ENCODE measurements at regions not wholly inside any gene's neighbourhood (a gene's known extent, or its start where the extent isn't known, plus 50 kb on each side); places are given as distances from the start of the nearest gene placed in this dataset.

DNA sequence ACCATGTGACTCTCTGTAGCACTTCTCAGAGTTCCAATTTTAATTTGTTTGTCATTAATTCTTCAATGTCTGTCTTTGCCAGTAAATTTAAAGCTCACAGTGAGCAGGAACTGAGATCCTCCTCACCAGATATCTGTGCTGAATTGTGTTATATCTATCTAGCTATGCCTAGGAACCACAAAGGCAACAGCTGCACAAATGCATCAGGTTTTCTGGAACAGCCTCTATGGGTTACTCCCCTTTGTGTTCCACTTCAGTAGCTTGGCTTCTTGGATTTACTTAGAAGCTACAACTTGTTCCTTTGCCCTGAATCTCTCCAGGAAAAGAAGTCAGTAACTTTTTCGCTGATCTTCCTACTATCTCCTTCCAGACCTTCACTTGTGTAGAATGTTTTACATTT is 1237.8 kb upstream of the ADGRL4 start:
- Histone ChIP-seq H3K4me1 (no peaks in the 10 kb centered on the region), H3K36me3 (ENCODE audit: low read depth, missing control alignments) (no peaks in the 10 kb centered on the region), H3K9me3 (no peaks in the 10 kb centered on the region), H3K27me3 (no peaks in the 10 kb centered on the region), H3K4me3 (no peak overlapping the region), H3K27ac (no peak overlapping the region)
- TF ChIP-seq POLR2A (IDR thresholded peaks at IDR 0.05): no peak
- TF ChIP-seq, protein P1, sequence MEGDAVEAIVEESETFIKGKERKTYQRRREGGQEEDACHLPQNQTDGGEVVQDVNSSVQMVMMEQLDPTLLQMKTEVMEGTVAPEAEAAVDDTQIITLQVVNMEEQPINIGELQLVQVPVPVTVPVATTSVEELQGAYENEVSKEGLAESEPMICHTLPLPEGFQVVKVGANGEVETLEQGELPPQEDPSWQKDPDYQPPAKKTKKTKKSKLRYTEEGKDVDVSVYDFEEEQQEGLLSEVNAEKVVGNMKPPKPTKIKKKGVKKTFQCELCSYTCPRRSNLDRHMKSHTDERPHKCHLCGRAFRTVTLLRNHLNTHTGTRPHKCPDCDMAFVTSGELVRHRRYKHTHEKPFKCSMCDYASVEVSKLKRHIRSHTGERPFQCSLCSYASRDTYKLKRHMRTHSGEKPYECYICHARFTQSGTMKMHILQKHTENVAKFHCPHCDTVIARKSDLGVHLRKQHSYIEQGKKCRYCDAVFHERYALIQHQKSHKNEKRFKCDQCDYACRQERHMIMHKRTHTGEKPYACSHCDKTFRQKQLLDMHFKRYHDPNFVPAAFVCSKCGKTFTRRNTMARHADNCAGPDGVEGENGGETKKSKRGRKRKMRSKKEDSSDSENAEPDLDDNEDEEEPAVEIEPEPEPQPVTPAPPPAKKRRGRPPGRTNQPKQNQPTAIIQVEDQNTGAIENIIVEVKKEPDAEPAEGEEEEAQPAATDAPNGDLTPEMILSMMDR (IDR thresholded peaks at IDR 0.05): no peak
- intact Hi-C loops (cut with DNase I; ENCODE audit: low total_unique reads): no loop called here
- no peak for DNase-seq
- 76 to 93% methylated on average over 1 of the region's 1 CpG for WGBS, 2 donors

GRCh38 chr1:80241566-80241965 is 1235.0 kb upstream of the ADGRL4 start:
- Histone ChIP-seq H3K9me3 (no peaks in the 10 kb centered on the region), H3K27me3 (no peaks in the 10 kb centered on the region), H3K4me3 (no peak overlapping the region), H3K36me3 (ENCODE audit: low read depth, missing control alignments) (no peaks in the 10 kb centered on the region), H3K27ac (no peak overlapping the region), H3K4me1 (no peaks in the 10 kb centered on the region)
- TF ChIP-seq, protein P1 (IDR thresholded peaks at IDR 0.05): no peak
- TF ChIP-seq POLR2A (IDR thresholded peaks at IDR 0.05): no peak
- 92 to 100% methylated on average over 1 of the region's 1 CpG for WGBS, 2 donors
- intact Hi-C loops (cut with DNase I; ENCODE audit: low total_unique reads): no loop called here
- DNase-seq: no peak

DNA sequence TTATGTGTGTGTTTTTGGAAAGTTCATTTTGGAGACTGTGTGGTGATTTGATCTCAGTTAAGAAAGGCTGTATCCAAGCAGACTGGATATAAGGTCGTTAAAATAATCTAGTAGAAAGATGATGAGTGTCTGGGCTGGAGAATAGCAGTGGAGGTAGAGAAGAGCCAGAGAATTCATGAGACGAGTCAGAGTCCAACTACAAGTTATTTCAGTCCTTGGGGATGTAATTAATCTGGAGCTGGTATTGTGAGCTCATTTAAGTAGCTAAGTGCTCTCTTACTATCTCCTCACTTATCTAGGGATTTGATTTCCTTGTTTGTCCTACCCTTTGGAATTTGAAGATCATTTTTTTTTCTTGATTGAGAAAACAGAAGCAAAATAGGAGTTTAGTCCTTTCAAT is 1219.0 kb upstream of the ADGRL4 start:
- H3K9me3 ChIP-seq: no peaks in the 10 kb centered on the region
- H3K27me3 ChIP-seq: no peaks in the 10 kb centered on the region
- no peak for TF ChIP-seq POLR2A (IDR thresholded peaks at IDR 0.05)
- TF ChIP-seq, protein P1 (IDR thresholded peaks at IDR 0.05): no peak
- H3K4me1 ChIP-seq: no peaks in the 10 kb centered on the region
- no peak overlapping the region for H3K4me3 ChIP-seq
- intact Hi-C loops (cut with DNase I; ENCODE audit: low total_unique reads): no loop called here
- no peak for DNase-seq
- no peak overlapping the region for H3K27ac ChIP-seq
- 25 to 55% methylated on average over 2 of the region's 2 CpGs for WGBS, 2 donors
- H3K36me3 ChIP-seq (ENCODE audit: low read depth, missing control alignments): no peaks in the 10 kb centered on the region

- WGBS, 2 donors: 91 to 97% methylated on average over 4 of the region's 4 CpGs
- no peaks in the 10 kb centered on the region for H3K36me3 ChIP-seq (ENCODE audit: low read depth, missing control alignments)
- H3K9me3 ChIP-seq: no peaks in the 10 kb centered on the region
- no peaks in the 10 kb centered on the region for H3K27me3 ChIP-seq
- no peak for DNase-seq
- intact Hi-C loops (cut with DNase I; ENCODE audit: low total_unique reads): no loop called here
- no peaks in the 10 kb centered on the region for H3K4me1 ChIP-seq
- TF ChIP-seq, protein P1 (IDR thresholded peaks at IDR 0.05): no peak
- H3K4me3 ChIP-seq: no peak overlapping the region
- no peak overlapping the region for H3K27ac ChIP-seq
Measured at GRCh38 chr1:80221319-80221718, 1214.8 kb upstream of the ADGRL4 start.

- no peak for DNase-seq
- H3K4me1 ChIP-seq: no peaks in the 10 kb centered on the region
- no peak overlapping the region for H3K27ac ChIP-seq
- no peaks in the 10 kb centered on the region for H3K27me3 ChIP-seq
- 59 to 72% methylated on average over 2 of the region's 2 CpGs for WGBS, 2 donors
- H3K4me3 ChIP-seq: no peak overlapping the region
- no peaks in the 10 kb centered on the region for H3K9me3 ChIP-seq
- no peak for TF ChIP-seq POLR2A (IDR thresholded peaks at IDR 0.05)
- TF ChIP-seq, protein P1 (IDR thresholded peaks at IDR 0.05): peak in 2 of 3 experiments; percentile 19 to 55
- H3K36me3 ChIP-seq (ENCODE audit: low read depth, missing control alignments): no peaks in the 10 kb centered on the region
- intact Hi-C loops (cut with DNase I; ENCODE audit: low total_unique reads): no loop called here
Measured at GRCh38 chr1:80218112-80218511, 1211.6 kb upstream of the ADGRL4 start.
